ENCODE measurements at regions not wholly inside any gene's neighbourhood (a gene's known extent, or its start where the extent isn't known, plus 50 kb on each side); places are given as distances from the start of the nearest gene placed in this dataset.
"Not testable (repeated sequence)": the region's sequence is repeated elsewhere in the genome, so short reads cannot be mapped to it uniquely, and the experiment has no call there.

- TF ChIP-seq CTCF (conservative IDR thresholded peaks at IDR 0.05; ENCODE audit: low read depth, low read length); EZH2phosphoT487 (IDR thresholded peaks at IDR 0.05; ENCODE audit: borderline replicate concordance, low read length): not testable (repeated sequence)
Measured at GRCh38 chr11:91063399-91063798, 840.5 kb upstream of the CHORDC1 start.
